Aorta (tissue), 5 donors: ENCODE measurements at regions not wholly inside any gene's neighbourhood (a gene's known extent, or its start where the extent isn't known, plus 50 kb on each side); places are given as distances from the start of the nearest gene placed in this dataset.

Experiments used
- ATAC-seq: fragments of 200-7000 bp; cut with Tn5 transposase; one replicate; pipeline ENCODE4 v1.9.1; 2022; ENCODE audit warnings: moderate library complexity; ENCODE audit not compliant: low FRiP score
- DNase-seq, 2 donors: peaks; one replicate each; pipeline ENCODE4 v3.0.0-alpha.2; 2020
- H3K27ac ChIP-seq, 2 donors: one replicate each; pipeline ENCODE4 v1.5.1; 2013; ENCODE audit warnings: low read length in 2 of 2, mild to moderate bottlenecking in 2 of 2, moderate library complexity in 2 of 2, control low read depth in 1 of 2, inconsistent platforms in 1 of 2, low read depth in 1 of 2
- H3K27me3 ChIP-seq, 2 donors: one replicate each; pipeline ENCODE4 v1.6.1; 2013; ENCODE audit warnings: control low read depth in 1 of 2, low read length in 1 of 2, mild to moderate bottlenecking in 1 of 2, moderate library complexity in 1 of 2; ENCODE audit not compliant: insufficient read depth in 2 of 2, control insufficient read depth in 1 of 2
- H3K36me3 ChIP-seq, 2 donors: one replicate each; pipeline ENCODE4 v1.6.1; 2013; ENCODE audit warnings: control low read depth in 1 of 2, low read length in 1 of 2, mild to moderate bottlenecking in 1 of 2; ENCODE audit not compliant: insufficient read depth in 2 of 2, control insufficient read depth in 1 of 2
- H3K4me1 ChIP-seq, 2 donors: one replicate each; pipeline ENCODE4 v1.6.1; 2013; ENCODE audit warnings: low read length in 2 of 2, control low read depth in 1 of 2, mild to moderate bottlenecking in 1 of 2, moderate library complexity in 1 of 2; ENCODE audit not compliant: insufficient read depth in 2 of 2, control insufficient read depth in 1 of 2
- H3K4me3 ChIP-seq, 2 donors: one replicate each; pipeline ENCODE4 v1.5.1; 2013; ENCODE audit warnings: low read length in 2 of 2, control low read depth in 1 of 2, mild to moderate bottlenecking in 1 of 2
- H3K9me3 ChIP-seq: one replicate; pipeline ENCODE4 v1.6.1; 2013; ENCODE audit warnings: mild to moderate bottlenecking, low read length; ENCODE audit not compliant: control insufficient read depth
- WGBS, 2 donors: extraction: QIAGEN DNeasy Blood & Tissue Kit; methylation state at CpG; one replicate each; pipeline ENCODE4 v1.1.7; 2013; 5-methylcytosine and 5-hydroxymethylcytosine counted together
- intact Hi-C, 2 donors: fragments of 100-400 bp; cut with DNase I; formaldehyde crosslinking; loops; one replicate each; pipeline versions ENCODE4 v1.14.2 to v1.15.0; 2022
- donor health status: healthy with polysubstance abuse.
- donor health status: Bipolar disorder and iron deficiency.
- donor health status: DM: no; HTN: no; CAD: no.
- donor health status: DM: no; HTN: no; CAD: no.
- donor health status: DM: yes; HTN: yes; CAD: no.

- H3K4me3 ChIP-seq = no peak overlapping the region
- intact Hi-C loops = no loop called here
- no peaks in the 10 kb centered on the region for H3K27me3 ChIP-seq
- 90 to 91% methylated on average over 4 of the region's 4 CpGs for WGBS, 2 donors
- H3K9me3 ChIP-seq = peaks cover 10% of the 10 kb centered on the region
- H3K27ac ChIP-seq = no peak overlapping the region
- ATAC-seq (no peak), DNase-seq (no peak)
- no peaks in the 10 kb centered on the region for H3K36me3 ChIP-seq
- no peaks in the 10 kb centered on the region for H3K4me1 ChIP-seq
Observed at GRCh38 chr14:76662580-76662979, 98.7 kb upstream of the VASH1 start.

- Histone ChIP-seq H3K27me3 (no peaks in the 10 kb centered on the region), H3K4me3 (no peak overlapping the region), H3K9me3 (peaks cover 7% of the 10 kb centered on the region), H3K4me1 (no peaks in the 10 kb centered on the region), H3K27ac (no peak overlapping the region), H3K36me3 (no peaks in the 10 kb centered on the region)
- no peak for ATAC-seq
- 73 to 75% methylated on average over 4 of the region's 4 CpGs for WGBS, 2 donors
- DNase-seq = no peak
- intact Hi-C loops = no loop called here
Observed at GRCh38 chr14:76664790-76665189, 96.5 kb upstream of the VASH1 start.

DNA sequence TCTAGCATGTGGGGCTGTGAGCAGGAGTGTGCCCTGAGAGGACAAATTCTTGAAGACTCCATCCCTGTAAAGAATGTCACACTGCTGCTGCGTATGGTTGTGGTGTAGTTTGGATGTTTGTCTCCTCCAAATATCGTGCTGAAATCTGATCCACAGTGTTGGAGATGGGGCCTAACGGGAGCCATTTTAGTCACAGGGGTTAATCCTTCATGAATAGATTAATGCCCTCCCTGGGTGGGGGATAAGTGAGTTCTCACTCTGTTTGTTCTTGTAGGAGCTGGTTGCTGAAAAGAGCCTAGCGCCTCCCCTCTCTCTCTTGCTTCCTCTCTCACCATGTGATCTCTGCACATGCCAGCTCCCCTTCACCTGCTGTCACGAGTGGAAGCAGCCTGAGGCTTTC lies 94.5 kb upstream of the VASH1 start:
- Histone ChIP-seq H3K4me1 (no peaks in the 10 kb centered on the region), H3K36me3 (no peaks in the 10 kb centered on the region), H3K27me3 (no peaks in the 10 kb centered on the region), H3K27ac (no peak overlapping the region), H3K9me3 (peaks cover 3% of the 10 kb centered on the region), H3K4me3 (no peak overlapping the region)
- 35 to 40% methylated on average over 5 of the region's 5 CpGs for whole genome bisulfite sequencing, 2 donors
- ATAC-seq = no peak
- DNase-seq = no peak
- intact Hi-C loops = no loop called here

- H3K27ac ChIP-seq = no peak overlapping the region
- peaks cover 3% of the 10 kb centered on the region for H3K9me3 ChIP-seq
- no peaks in the 10 kb centered on the region for H3K36me3 ChIP-seq
- H3K27me3 ChIP-seq = no peaks in the 10 kb centered on the region
- ATAC-seq (no peak), DNase-seq (no peak)
- H3K4me1 ChIP-seq = no peaks in the 10 kb centered on the region
- H3K4me3 ChIP-seq = no peak overlapping the region
- intact Hi-C loops = no loop called here
Observed at GRCh38 chr14:76669770-76670169, 91.5 kb upstream of the VASH1 start.

GRCh38 chr14:76672123-76672522 lies 89.1 kb upstream of the VASH1 start:
- H3K4me3 ChIP-seq = no peak overlapping the region
- H3K27ac ChIP-seq = no peak overlapping the region
- intact Hi-C loops = no loop called here
- H3K36me3 ChIP-seq = no peaks in the 10 kb centered on the region
- peaks cover 3% of the 10 kb centered on the region for H3K9me3 ChIP-seq
- no peaks in the 10 kb centered on the region for H3K27me3 ChIP-seq
- DNase-seq (no peak), ATAC-seq (no peak)
- H3K4me1 ChIP-seq = no peaks in the 10 kb centered on the region
- WGBS, 2 donors = 94 to 96% methylated on average over 3 of the region's 3 CpGs

- peaks cover 3% of the 10 kb centered on the region for H3K9me3 ChIP-seq
- no peak overlapping the region for H3K27ac ChIP-seq
- no peaks in the 10 kb centered on the region for H3K4me1 ChIP-seq
- 93 to 94% methylated on average over 3 of the region's 3 CpGs for WGBS, 2 donors
- intact Hi-C loops = no loop called here
- DNase-seq (no peak), ATAC-seq (no peak)
- no peaks in the 10 kb centered on the region for H3K27me3 ChIP-seq
- H3K4me3 ChIP-seq = no peak overlapping the region
- H3K36me3 ChIP-seq = no peaks in the 10 kb centered on the region
Observed at GRCh38 chr14:76673261-76673660, 88.0 kb upstream of the VASH1 start.

DNA sequence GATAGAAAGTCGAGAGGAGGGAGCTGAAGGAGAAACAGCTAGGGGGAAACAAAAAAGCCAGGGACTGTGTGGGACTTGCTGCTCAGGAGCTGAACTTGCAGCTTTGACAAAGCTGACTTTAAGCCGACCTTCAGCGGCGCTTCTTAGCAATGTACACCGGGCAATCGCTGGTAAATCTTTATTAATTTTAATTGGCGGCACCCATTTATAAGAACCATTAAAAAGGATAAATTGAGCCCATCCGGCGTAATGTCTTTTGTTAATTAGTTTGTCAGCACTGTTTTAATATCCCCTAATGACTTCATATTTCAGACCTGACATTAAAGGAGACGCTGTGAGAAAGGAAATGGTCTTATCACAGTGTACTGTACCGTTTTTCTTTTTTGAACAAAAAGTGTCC lies 86.2 kb upstream of the VASH1 start:
- Histone ChIP-seq H3K4me3 (no peak overlapping the region), H3K27me3 (no peaks in the 10 kb centered on the region), H3K4me1 (no peaks in the 10 kb centered on the region), H3K36me3 (no peaks in the 10 kb centered on the region), H3K9me3 (no peaks in the 10 kb centered on the region), H3K27ac (no peak overlapping the region)
- ATAC-seq (no peak), DNase-seq (no peak)
- intact Hi-C loops = no loop called here
- WGBS, 2 donors = 77 to 78% methylated on average over 11 of the region's 11 CpGs

GRCh38 chr14:76676539-76676938 lies 84.7 kb upstream of the VASH1 start:
- WGBS, 2 donors = 34 to 36% methylated on average over 5 of the region's 5 CpGs
- ATAC-seq = no peak
- intact Hi-C loops = no loop called here

GRCh38 chr14:76677534-76678145 lies 83.6 kb upstream of the VASH1 start:
- Histone ChIP-seq H3K36me3 (no peaks in the 10 kb centered on the region), H3K4me1 (no peaks in the 10 kb centered on the region), H3K27me3 (no peaks in the 10 kb centered on the region), H3K27ac (no peak overlapping the region), H3K9me3 (no peaks in the 10 kb centered on the region), H3K4me3 (no peak overlapping the region)
- ATAC-seq (no peak), DNase-seq (no peak)
- WGBS, 2 donors = 83 to 88% methylated on average over 4 of the region's 4 CpGs
- intact Hi-C loops = no loop called here

More at GRCh38 chr14:76676539-76676938, 84.7 kb upstream of the VASH1 start:
- Histone ChIP-seq H3K27ac (no peak overlapping the region), H3K4me3 (no peak overlapping the region), H3K4me1 (no peaks in the 10 kb centered on the region), H3K36me3 (no peaks in the 10 kb centered on the region), H3K27me3 (no peaks in the 10 kb centered on the region), H3K9me3 (no peaks in the 10 kb centered on the region)
- no peak for DNase-seq
